NCI-H524 (cell line): ENCODE measurements at regions not wholly inside any gene's neighbourhood (a gene's known extent, or its start where the extent isn't known, plus 50 kb on each side); places are given as distances from the start of the nearest gene placed in this dataset.

Experiments used
- DNase-seq, 2 experiments: peaks; one replicate each; lab custom pipeline; 2025; lab: John Stamatoyannopoulos, UW

GRCh38 chr12:84741031-84741430 is 171.6 kb downstream of the SLC6A15 start:
- DNase-seq = no peak

GRCh38 chr12:84740602-84741001 is 172.0 kb downstream of the SLC6A15 start:
- no peak for DNase-seq

- no peak for DNase-seq
Measured at GRCh38 chr12:84738481-84738972, 174.1 kb downstream of the SLC6A15 start.

- DNase-seq = no peak
Measured at GRCh38 chr12:84732828-84733340, 179.7 kb downstream of the SLC6A15 start.

GRCh38 chr12:84730561-84731162 is 181.9 kb downstream of the SLC6A15 start:
- peak in 1 of 2 experiments; percentile 14 for DNase-seq

GRCh38 chr12:84727961-84728360 is 184.6 kb downstream of the SLC6A15 start:
- DNase-seq = peak; percentile 1 to 7

- DNase-seq = no peak
Measured at GRCh38 chr12:84726780-84727179, 185.8 kb downstream of the SLC6A15 start.

- DNase-seq = no peak
Measured at GRCh38 chr12:84723988-84724387, 188.6 kb downstream of the SLC6A15 start.

- DNase-seq = no peak
Measured at GRCh38 chr12:84719997-84720396, 192.6 kb downstream of the SLC6A15 start.

GRCh38 chr12:84718906-84719305 is 193.7 kb downstream of the SLC6A15 start:
- DNase-seq = no peak

- no peak for DNase-seq
Measured at GRCh38 chr12:84712747-84713146, 199.9 kb downstream of the SLC6A15 start.

GRCh38 chr12:84706374-84706773 is 206.2 kb downstream of the SLC6A15 start:
- no peak for DNase-seq

- DNase-seq = no peak
Measured at GRCh38 chr12:84704856-84705255, 207.7 kb downstream of the SLC6A15 start.

- no peak for DNase-seq
Measured at GRCh38 chr12:84702001-84702400, 210.6 kb downstream of the SLC6A15 start.

- no peak for DNase-seq
Measured at GRCh38 chr12:84701041-84701440, 211.6 kb downstream of the SLC6A15 start.

- DNase-seq = no peak
Measured at GRCh38 chr12:84698576-84699333, 213.8 kb downstream of the SLC6A15 start.

GRCh38 chr12:84696908-84697540 is 215.6 kb downstream of the SLC6A15 start:
- no peak for DNase-seq

- DNase-seq = no peak
Measured at GRCh38 chr12:84696281-84696680, 216.3 kb downstream of the SLC6A15 start.

- DNase-seq = no peak
Measured at GRCh38 chr12:84694116-84694515, 218.5 kb downstream of the SLC6A15 start.

GRCh38 chr12:84692071-84692470 is 220.5 kb downstream of the SLC6A15 start:
- no peak for DNase-seq

GRCh38 chr12:84691266-84691665 is 221.3 kb downstream of the SLC6A15 start:
- DNase-seq = no peak

GRCh38 chr12:84689638-84690037 is 223.0 kb downstream of the SLC6A15 start:
- no peak for DNase-seq

GRCh38 chr12:84685379-84685778 is 227.2 kb downstream of the SLC6A15 start:
- DNase-seq = no peak
